ENCODE measurements at regions not wholly inside any gene's neighbourhood (a gene's known extent, or its start where the extent isn't known, plus 50 kb on each side); places are given as distances from the start of the nearest gene placed in this dataset.

GRCh38 chrX:25648790-25649189 is 489.4 kb upstream of the MAGEB18 start:
- no peak overlapping the region for H3K9ac ChIP-seq (ENCODE audit: low read length)
- no peak overlapping the region for H3K4me3 ChIP-seq (ENCODE audit: low read length)
- H3K27me3 ChIP-seq (ENCODE audit: control insufficient read depth, insufficient read depth, low read length) = no peaks in the 10 kb centered on the region
- H3K27ac ChIP-seq (ENCODE audit: low read depth, low read length) = no peak overlapping the region
- no peaks in the 10 kb centered on the region for H3K4me1 ChIP-seq (ENCODE audit: control insufficient read depth, insufficient read depth, low read length)
- H3K36me3 ChIP-seq (ENCODE audit: control insufficient read depth, insufficient read depth, low read length) = no peaks in the 10 kb centered on the region

GRCh38 chrX:25650216-25650820 is 487.8 kb upstream of the MAGEB18 start:
- H3K4me1 ChIP-seq (ENCODE audit: control insufficient read depth, insufficient read depth, low read length) = no peaks in the 10 kb centered on the region
- H3K9ac ChIP-seq (ENCODE audit: low read length) = no peak overlapping the region
- no peak overlapping the region for H3K27ac ChIP-seq (ENCODE audit: low read depth, low read length)
- H3K27me3 ChIP-seq (ENCODE audit: control insufficient read depth, insufficient read depth, low read length) = no peaks in the 10 kb centered on the region
- H3K4me3 ChIP-seq (ENCODE audit: low read length) = no peak overlapping the region
- no peaks in the 10 kb centered on the region for H3K36me3 ChIP-seq (ENCODE audit: control insufficient read depth, insufficient read depth, low read length)

- Histone ChIP-seq H3K36me3 (ENCODE audit: control insufficient read depth, insufficient read depth, low read length) (no peaks in the 10 kb centered on the region), H3K27me3 (ENCODE audit: control insufficient read depth, insufficient read depth, low read length) (no peaks in the 10 kb centered on the region), H3K4me3 (ENCODE audit: low read length) (no peak overlapping the region), H3K4me1 (ENCODE audit: control insufficient read depth, insufficient read depth, low read length) (no peaks in the 10 kb centered on the region), H3K27ac (ENCODE audit: low read depth, low read length) (no peak overlapping the region), H3K9ac (ENCODE audit: low read length) (no peak overlapping the region)
Measured at GRCh38 chrX:25659317-25659716, 478.8 kb upstream of the MAGEB18 start.

- no peaks in the 10 kb centered on the region for H3K4me1 ChIP-seq (ENCODE audit: control insufficient read depth, insufficient read depth, low read length)
Measured at GRCh38 chrX:25663701-25664100, 474.4 kb upstream of the MAGEB18 start.

GRCh38 chrX:25665431-25665830 is 472.7 kb upstream of the MAGEB18 start:
- Histone ChIP-seq H3K27ac (ENCODE audit: low read depth, low read length) (no peak overlapping the region), H3K27me3 (ENCODE audit: control insufficient read depth, insufficient read depth, low read length) (no peaks in the 10 kb centered on the region), H3K4me3 (ENCODE audit: low read length) (no peak overlapping the region), H3K36me3 (ENCODE audit: control insufficient read depth, insufficient read depth, low read length) (no peaks in the 10 kb centered on the region), H3K4me1 (ENCODE audit: control insufficient read depth, insufficient read depth, low read length) (no peaks in the 10 kb centered on the region), H3K9ac (ENCODE audit: low read length) (no peak overlapping the region)

More at GRCh38 chrX:25663701-25664100, 474.4 kb upstream of the MAGEB18 start:
- H3K36me3 ChIP-seq (ENCODE audit: control insufficient read depth, insufficient read depth, low read length) = no peaks in the 10 kb centered on the region
- H3K27me3 ChIP-seq (ENCODE audit: control insufficient read depth, insufficient read depth, low read length) = no peaks in the 10 kb centered on the region
- H3K4me3 ChIP-seq (ENCODE audit: low read length) = no peak overlapping the region
- H3K9ac ChIP-seq (ENCODE audit: low read length) = no peak overlapping the region
- no peak overlapping the region for H3K27ac ChIP-seq (ENCODE audit: low read depth, low read length)

- no peak overlapping the region for H3K4me3 ChIP-seq (ENCODE audit: low read length)
- no peaks in the 10 kb centered on the region for H3K36me3 ChIP-seq (ENCODE audit: control insufficient read depth, insufficient read depth, low read length)
- H3K9ac ChIP-seq (ENCODE audit: low read length) = no peak overlapping the region
- no peak overlapping the region for H3K27ac ChIP-seq (ENCODE audit: low read depth, low read length)
- H3K4me1 ChIP-seq (ENCODE audit: control insufficient read depth, insufficient read depth, low read length) = no peaks in the 10 kb centered on the region
- no peaks in the 10 kb centered on the region for H3K27me3 ChIP-seq (ENCODE audit: control insufficient read depth, insufficient read depth, low read length)
Measured at GRCh38 chrX:25667681-25668080, 470.5 kb upstream of the MAGEB18 start.

- H3K4me3 ChIP-seq (ENCODE audit: low read length) = no peak overlapping the region
- H3K36me3 ChIP-seq (ENCODE audit: control insufficient read depth, insufficient read depth, low read length) = no peaks in the 10 kb centered on the region
- no peak overlapping the region for H3K9ac ChIP-seq (ENCODE audit: low read length)
- H3K27ac ChIP-seq (ENCODE audit: low read depth, low read length) = no peak overlapping the region
- H3K4me1 ChIP-seq (ENCODE audit: control insufficient read depth, insufficient read depth, low read length) = no peaks in the 10 kb centered on the region
- no peaks in the 10 kb centered on the region for H3K27me3 ChIP-seq (ENCODE audit: control insufficient read depth, insufficient read depth, low read length)
Measured at GRCh38 chrX:25674776-25675175, 463.4 kb upstream of the MAGEB18 start.

GRCh38 chrX:25701876-25702275 is 436.3 kb upstream of the MAGEB18 start:
- no peak overlapping the region for H3K9ac ChIP-seq (ENCODE audit: low read length)
- H3K4me1 ChIP-seq (ENCODE audit: control insufficient read depth, insufficient read depth, low read length) = no peaks in the 10 kb centered on the region
- H3K27me3 ChIP-seq (ENCODE audit: control insufficient read depth, insufficient read depth, low read length) = no peaks in the 10 kb centered on the region
- H3K36me3 ChIP-seq (ENCODE audit: control insufficient read depth, insufficient read depth, low read length) = no peaks in the 10 kb centered on the region
- H3K4me3 ChIP-seq (ENCODE audit: low read length) = no peak overlapping the region
- H3K27ac ChIP-seq (ENCODE audit: low read depth, low read length) = no peak overlapping the region

- H3K9ac ChIP-seq (ENCODE audit: low read length) = no peak overlapping the region
- no peaks in the 10 kb centered on the region for H3K4me1 ChIP-seq (ENCODE audit: control insufficient read depth, insufficient read depth, low read length)
- H3K4me3 ChIP-seq (ENCODE audit: low read length) = no peak overlapping the region
- no peaks in the 10 kb centered on the region for H3K27me3 ChIP-seq (ENCODE audit: control insufficient read depth, insufficient read depth, low read length)
- no peaks in the 10 kb centered on the region for H3K36me3 ChIP-seq (ENCODE audit: control insufficient read depth, insufficient read depth, low read length)
- no peak overlapping the region for H3K27ac ChIP-seq (ENCODE audit: low read depth, low read length)
Measured at GRCh38 chrX:25717122-25717521, 421.0 kb upstream of the MAGEB18 start.

- Histone ChIP-seq H3K4me1 (ENCODE audit: control insufficient read depth, insufficient read depth, low read length) (no peaks in the 10 kb centered on the region), H3K27ac (ENCODE audit: low read depth, low read length) (no peak overlapping the region), H3K36me3 (ENCODE audit: control insufficient read depth, insufficient read depth, low read length) (no peaks in the 10 kb centered on the region), H3K4me3 (ENCODE audit: low read length) (no peak overlapping the region), H3K9ac (ENCODE audit: low read length) (no peak overlapping the region), H3K27me3 (ENCODE audit: control insufficient read depth, insufficient read depth, low read length) (no peaks in the 10 kb centered on the region)
Measured at GRCh38 chrX:25721564-25721963, 416.6 kb upstream of the MAGEB18 start.

- Histone ChIP-seq H3K27ac (ENCODE audit: low read depth, low read length) (no peak overlapping the region), H3K9ac (ENCODE audit: low read length) (no peak overlapping the region), H3K4me1 (ENCODE audit: control insufficient read depth, insufficient read depth, low read length) (no peaks in the 10 kb centered on the region), H3K36me3 (ENCODE audit: control insufficient read depth, insufficient read depth, low read length) (no peaks in the 10 kb centered on the region), H3K27me3 (ENCODE audit: control insufficient read depth, insufficient read depth, low read length) (no peaks in the 10 kb centered on the region), H3K4me3 (ENCODE audit: low read length) (no peak overlapping the region)
Measured at GRCh38 chrX:25726539-25726938, 411.6 kb upstream of the MAGEB18 start.

- Histone ChIP-seq H3K27me3 (ENCODE audit: control insufficient read depth, insufficient read depth, low read length) (no peaks in the 10 kb centered on the region), H3K4me1 (ENCODE audit: control insufficient read depth, insufficient read depth, low read length) (peaks cover 2% of the 10 kb centered on the region), H3K27ac (ENCODE audit: low read depth, low read length) (no peak overlapping the region), H3K4me3 (ENCODE audit: low read length) (no peak overlapping the region), H3K9ac (ENCODE audit: low read length) (no peak overlapping the region), H3K36me3 (ENCODE audit: control insufficient read depth, insufficient read depth, low read length) (no peaks in the 10 kb centered on the region)
Measured at GRCh38 chrX:25733148-25733547, 405.0 kb upstream of the MAGEB18 start.

GRCh38 chrX:25737540-25737939 is 400.6 kb upstream of the MAGEB18 start:
- Histone ChIP-seq H3K4me3 (ENCODE audit: low read length) (no peak overlapping the region), H3K4me1 (ENCODE audit: control insufficient read depth, insufficient read depth, low read length) (peaks cover 2% of the 10 kb centered on the region), H3K27me3 (ENCODE audit: control insufficient read depth, insufficient read depth, low read length) (no peaks in the 10 kb centered on the region), H3K27ac (ENCODE audit: low read depth, low read length) (no peak overlapping the region), H3K36me3 (ENCODE audit: control insufficient read depth, insufficient read depth, low read length) (no peaks in the 10 kb centered on the region), H3K9ac (ENCODE audit: low read length) (no peak overlapping the region)

Measured in rectal smooth muscle tissue (tissue), 1 donor.